SJSA1 (cell line): ENCODE measurements at regions not wholly inside any gene's neighbourhood (a gene's known extent, or its start where the extent isn't known, plus 50 kb on each side); places are given as distances from the start of the nearest gene placed in this dataset.

Experiments
- DNase-seq, 2 experiments: peaks; one replicate each; pipeline ENCODE4 v3.0.0-alpha.2; 2015 to 2020; ENCODE audit warnings: low spot score in 2 of 2, low read depth in 1 of 2
- H3K27ac ChIP-seq: fragments of 250-450 bp; sonication (Bioruptor Pico); 2 replicates; pipeline ENCODE4 v1.5.1; 2020; ENCODE audit warnings: mild to moderate bottlenecking, moderate library complexity
- H3K27me3 ChIP-seq: fragments of 250-450 bp; sonication (Bioruptor Pico); replicated peaks from 2 replicates; pipeline ENCODE4 v1.5.1; 2020; ENCODE audit warnings: mild to moderate bottlenecking, moderate library complexity
- H3K36me3 ChIP-seq: fragments of 250-450 bp; sonication (Bioruptor Pico); 2 replicates; pipeline ENCODE4 v1.5.1; 2020; ENCODE audit warnings: mild to moderate bottlenecking
- H3K4me1 ChIP-seq: fragments of 250-450 bp; sonication (Bioruptor Pico); replicated peaks from 2 replicates; pipeline ENCODE4 v1.6.1; 2021; ENCODE audit warnings: mild to moderate bottlenecking
- H3K4me3 ChIP-seq: fragments of 250-450 bp; sonication (Bioruptor Pico); 2 replicates; pipeline ENCODE4 v1.5.1; 2020; ENCODE audit warnings: mild to moderate bottlenecking
- H3K9me3 ChIP-seq: fragments of 250-450 bp; sonication (Bioruptor Pico); replicated peaks from 2 replicates; pipeline ENCODE4 v1.5.1; 2020; ENCODE audit warnings: mild to moderate bottlenecking

DNA sequence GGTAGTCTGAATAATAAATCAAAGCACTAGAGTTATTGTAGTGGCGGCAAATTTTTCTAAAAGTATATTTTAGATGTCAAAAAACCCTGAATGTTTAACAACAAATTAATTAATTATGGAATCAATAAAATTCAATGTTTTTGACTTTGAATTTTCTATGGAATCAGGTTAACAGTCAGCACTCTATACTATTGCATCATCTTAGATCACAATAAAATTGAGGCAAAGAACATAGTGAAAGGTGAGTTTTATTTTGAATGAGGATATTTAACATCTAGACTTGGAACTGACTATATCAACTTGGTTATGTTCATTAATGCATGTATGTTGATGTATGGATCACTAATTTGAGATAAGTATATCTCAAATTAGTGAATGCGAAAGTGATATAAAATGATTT is 148.5 kb downstream of the TNFSF18 start:
- Histone ChIP-seq H3K4me1 (peaks cover 70% of the 10 kb centered on the region), H3K27ac (peak overlapping the region; percentile 91; the same call in 1 of the 2 replicates)

DNA sequence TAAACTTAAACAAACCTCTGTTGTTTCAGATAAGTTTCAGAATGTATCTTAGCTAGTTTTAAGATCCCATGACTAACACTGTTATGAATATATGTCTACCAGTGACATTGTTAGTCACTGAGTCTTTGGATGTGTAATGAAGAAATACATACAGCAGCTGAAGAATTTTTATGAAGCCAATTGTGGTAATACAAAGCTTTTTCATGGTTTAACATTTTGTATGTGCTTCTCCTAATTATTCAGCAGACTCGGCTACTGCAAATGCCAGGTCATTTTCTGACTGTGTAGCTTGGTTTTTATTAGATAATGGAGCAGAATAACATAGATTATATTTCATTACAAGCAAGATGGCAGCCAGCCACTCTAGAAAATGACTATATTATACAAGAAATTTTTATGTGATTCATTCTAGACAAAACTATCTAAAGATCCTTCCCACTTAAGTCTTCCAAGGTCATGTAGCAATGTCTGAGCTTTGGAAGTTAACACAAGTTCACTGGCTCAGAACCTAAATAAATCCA is 147.8 kb downstream of the TNFSF18 start:
- H3K4me1 ChIP-seq: peaks cover 70% of the 10 kb centered on the region
- H3K9me3 ChIP-seq: peaks cover 2% of the 10 kb centered on the region; the same call in 1 of the 2 replicates
- no peak overlapping the region for H3K4me3 ChIP-seq
- DNase-seq: peak in 1 of 2 experiments; percentile 53
- no peaks in the 10 kb centered on the region for H3K27me3 ChIP-seq
- peaks cover 22% of the 10 kb centered on the region for H3K36me3 ChIP-seq
- H3K27ac ChIP-seq: peak overlapping the region; percentile 91

More for the DNA sequence above, 148.5 kb downstream of the TNFSF18 start:
- DNase-seq: no peak
- Histone ChIP-seq H3K9me3 (no peaks in the 10 kb centered on the region), H3K36me3 (peaks cover 16% of the 10 kb centered on the region), H3K4me3 (no peak overlapping the region), H3K27me3 (no peaks in the 10 kb centered on the region)

DNA sequence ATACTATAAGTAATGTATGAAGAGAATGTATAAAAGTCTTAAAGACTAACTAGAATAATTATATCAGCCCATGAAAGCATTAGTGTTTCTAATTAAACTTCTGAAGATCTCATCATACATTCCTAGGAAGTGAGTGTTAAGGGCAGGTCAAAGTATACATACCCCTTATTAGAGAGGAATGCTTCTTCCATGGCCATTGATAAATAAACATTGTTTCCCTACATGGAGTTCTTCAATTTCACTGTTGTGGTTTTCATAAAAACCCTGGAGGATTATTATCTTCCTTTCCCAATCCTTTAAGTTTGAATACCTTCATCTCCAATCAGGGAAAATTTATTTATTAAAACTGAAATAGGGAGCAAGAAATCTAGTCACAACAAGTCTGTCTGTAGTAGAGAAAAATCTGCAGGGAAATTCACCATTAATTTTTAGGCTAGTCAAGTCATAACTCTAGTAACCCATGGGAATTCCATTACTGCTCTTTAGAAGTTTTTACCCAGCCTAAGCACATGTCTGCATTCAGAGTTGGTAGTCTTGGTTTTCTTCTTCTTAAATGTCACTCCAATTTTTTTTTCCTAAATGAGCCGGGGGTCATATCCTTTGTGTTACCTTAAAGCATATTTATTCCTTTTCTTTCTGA is 147.0 kb downstream of the TNFSF18 start:
- Histone ChIP-seq H3K27ac (peak overlapping the region; percentile 91), H3K9me3 (peaks cover 5% of the 10 kb centered on the region; the same call in 1 of the 2 replicates), H3K36me3 (peaks cover 24% of the 10 kb centered on the region), H3K4me3 (no peak overlapping the region), H3K4me1 (peaks cover 70% of the 10 kb centered on the region), H3K27me3 (no peaks in the 10 kb centered on the region)
- DNase-seq: peak in 1 of 2 experiments; percentile 81

DNA sequence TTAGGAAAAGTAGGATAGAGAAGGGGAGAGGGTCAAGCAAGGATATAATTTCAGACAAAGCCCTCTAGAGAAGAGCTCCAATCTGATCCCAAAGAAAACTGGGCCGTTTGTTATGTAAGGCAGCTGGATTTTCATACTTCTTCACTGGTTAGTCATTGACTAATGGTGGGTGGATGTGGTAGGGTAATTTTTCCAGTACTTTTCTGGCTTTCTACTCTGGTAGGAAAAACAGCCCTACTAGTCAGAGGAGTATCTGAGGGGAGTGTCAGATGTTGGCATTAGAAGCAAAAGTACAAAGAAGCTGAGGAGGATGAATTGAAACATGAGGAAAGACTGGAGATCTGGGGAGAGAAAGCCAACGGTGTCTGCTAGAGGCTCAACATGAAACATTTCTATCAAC is 145.3 kb downstream of the TNFSF18 start:
- DNase-seq: no peak
- peak overlapping the region; percentile 14; the same call in 1 of the 2 replicates for H3K27ac ChIP-seq
- peaks cover 5% of the 10 kb centered on the region; the same call in 1 of the 2 replicates for H3K9me3 ChIP-seq
- no peak overlapping the region for H3K4me3 ChIP-seq
- peaks cover 79% of the 10 kb centered on the region for H3K4me1 ChIP-seq
- H3K36me3 ChIP-seq: peaks cover 19% of the 10 kb centered on the region
- H3K27me3 ChIP-seq: no peaks in the 10 kb centered on the region

DNA sequence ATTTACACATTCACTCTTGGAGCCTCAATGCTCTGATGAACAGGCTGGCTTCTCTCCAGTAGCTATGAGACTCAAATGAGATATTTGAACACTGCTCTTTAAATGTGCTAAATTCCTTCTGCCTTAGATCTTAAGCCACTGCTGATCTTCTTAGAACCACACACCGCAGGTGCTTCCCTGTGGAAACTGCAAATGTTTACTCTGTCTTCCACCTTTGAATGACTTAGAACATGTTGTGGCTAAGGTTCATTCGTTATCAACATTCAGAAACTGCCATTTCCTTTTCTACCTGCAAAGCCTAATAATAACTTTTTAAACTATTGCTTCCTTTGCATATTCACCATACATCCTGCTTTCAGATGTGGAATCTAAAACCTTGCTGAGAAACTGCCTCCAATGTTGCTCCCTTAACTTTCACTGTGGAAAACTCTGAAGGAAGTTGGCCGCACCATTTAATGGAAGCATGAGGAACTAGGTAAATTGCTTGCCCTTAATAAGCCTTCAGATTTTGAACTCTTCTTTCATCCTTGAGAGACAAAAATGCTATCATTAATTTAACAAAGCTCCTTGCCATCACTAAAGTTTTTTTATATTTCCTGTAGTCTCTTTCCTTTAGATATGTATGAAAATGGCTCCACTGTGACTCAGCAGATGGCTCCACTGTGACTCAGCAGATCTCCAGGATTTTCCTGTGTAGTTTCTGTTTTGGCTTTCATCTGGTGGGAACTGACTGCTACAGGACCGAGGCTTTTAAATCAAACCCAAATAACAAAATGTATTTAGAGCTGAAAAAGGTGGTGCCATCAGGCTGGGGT is 143.8 kb downstream of the TNFSF18 start:
- H3K27me3 ChIP-seq: no peaks in the 10 kb centered on the region

DNA sequence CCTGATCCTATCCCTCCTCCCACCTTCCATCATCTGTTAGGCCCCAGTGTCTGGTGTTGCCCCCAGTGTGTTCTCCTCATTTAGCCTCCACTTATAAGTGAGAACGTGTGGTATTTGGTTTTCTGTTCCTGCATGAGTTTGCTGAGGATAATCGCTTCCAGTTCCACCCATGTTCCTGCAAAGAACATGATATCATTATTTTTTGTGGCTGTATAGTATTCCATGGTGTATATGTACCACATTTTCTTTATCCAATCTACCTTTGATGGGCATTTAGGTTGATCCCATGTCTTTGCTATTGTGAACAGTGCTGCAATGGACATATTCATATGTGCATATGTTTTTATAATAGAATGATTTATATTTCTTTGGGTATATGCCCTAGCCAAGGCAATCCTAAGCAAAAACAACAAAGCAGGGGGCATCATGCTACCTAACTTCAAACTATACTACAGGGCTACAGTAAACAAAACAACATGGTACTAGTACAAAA is 142.9 kb downstream of the TNFSF18 start:
- Histone ChIP-seq H3K9me3 (peaks cover 9% of the 10 kb centered on the region), H3K36me3 (peaks cover 20% of the 10 kb centered on the region), H3K27ac (peak overlapping the region; percentile 95), H3K27me3 (no peaks in the 10 kb centered on the region), H3K4me3 (no peak overlapping the region), H3K4me1 (peaks cover 79% of the 10 kb centered on the region)
- no peak for DNase-seq

More for the DNA sequence above, 143.8 kb downstream of the TNFSF18 start:
- H3K36me3 ChIP-seq: peaks cover 18% of the 10 kb centered on the region
- peaks cover 84% of the 10 kb centered on the region for H3K4me1 ChIP-seq
- H3K9me3 ChIP-seq: peaks cover 5% of the 10 kb centered on the region; the same call in 1 of the 2 replicates
- H3K27ac ChIP-seq: peak overlapping the region; percentile 95
- H3K4me3 ChIP-seq: no peak overlapping the region
- peak; percentile 64 to 78 for DNase-seq

DNA sequence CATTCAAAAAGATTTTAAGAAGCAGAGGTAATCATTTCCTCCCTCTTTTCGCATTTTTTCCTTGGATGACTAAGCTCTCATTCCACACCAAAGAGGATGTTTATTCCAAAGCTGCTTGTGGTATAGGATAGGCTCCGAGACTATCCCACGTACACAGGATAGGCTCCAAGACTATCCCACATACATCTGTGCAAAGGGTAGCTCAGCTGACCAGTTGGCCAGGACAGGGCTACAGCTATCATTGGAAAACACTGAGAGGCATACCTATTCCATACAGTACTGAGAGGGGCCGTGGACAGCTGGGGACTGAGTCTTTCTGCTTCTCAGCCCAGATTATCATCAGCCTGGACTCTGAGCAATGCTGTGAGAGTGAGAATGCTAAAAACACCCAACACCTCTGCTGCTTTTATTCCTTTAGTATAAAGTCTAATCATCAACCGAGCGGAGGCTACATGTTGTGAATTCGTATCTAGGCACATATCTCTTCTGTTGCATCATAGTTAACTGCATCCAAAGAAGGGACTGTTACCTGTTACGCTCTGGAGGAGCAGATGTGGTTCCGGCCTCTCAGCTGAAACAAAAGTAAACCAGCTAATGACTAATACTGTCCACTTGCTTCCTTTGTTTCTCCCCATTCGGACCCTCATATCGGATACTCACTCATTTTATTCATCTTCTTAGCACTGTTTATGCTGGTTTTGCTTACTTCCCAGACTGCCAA is 141.0 kb downstream of the TNFSF18 start:
- Histone ChIP-seq H3K27ac (peak overlapping the region; percentile 95), H3K4me1 (peaks cover 67% of the 10 kb centered on the region), H3K4me3 (peak overlapping the region; percentile 15), H3K9me3 (peaks cover 12% of the 10 kb centered on the region), H3K36me3 (peaks cover 25% of the 10 kb centered on the region), H3K27me3 (no peaks in the 10 kb centered on the region)
- DNase-seq: peak; percentile 87 to 98

DNA sequence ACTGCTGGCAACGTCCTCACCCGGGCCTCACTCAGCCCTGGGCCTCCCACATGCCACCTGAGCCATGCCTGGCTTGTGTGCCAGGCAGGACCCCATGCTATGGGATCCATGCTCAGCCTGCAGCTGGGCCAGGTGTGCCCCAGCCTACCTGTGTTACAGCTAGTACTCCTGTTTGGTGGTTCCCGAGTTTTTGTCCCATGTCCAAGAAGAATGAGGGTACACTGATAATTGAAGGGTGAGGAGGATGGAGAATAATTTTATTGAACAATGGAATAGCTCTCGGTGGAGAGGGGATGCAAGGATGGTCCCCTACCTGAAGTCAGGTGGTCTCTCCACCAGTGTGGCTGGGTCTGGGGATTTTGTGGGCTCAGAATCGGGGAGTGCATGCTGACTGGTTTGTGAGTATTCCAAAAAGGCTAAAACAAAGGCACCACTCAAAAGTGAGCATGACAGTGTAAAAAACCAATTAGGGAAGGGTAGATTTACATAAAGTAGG is 137.9 kb downstream of the TNFSF18 start:
- Histone ChIP-seq H3K4me1 (peaks cover 67% of the 10 kb centered on the region), H3K27ac (no peak overlapping the region), H3K4me3 (no peak overlapping the region), H3K36me3 (peaks cover 17% of the 10 kb centered on the region), H3K9me3 (peaks cover 10% of the 10 kb centered on the region), H3K27me3 (no peaks in the 10 kb centered on the region)
- DNase-seq: no peak

DNA sequence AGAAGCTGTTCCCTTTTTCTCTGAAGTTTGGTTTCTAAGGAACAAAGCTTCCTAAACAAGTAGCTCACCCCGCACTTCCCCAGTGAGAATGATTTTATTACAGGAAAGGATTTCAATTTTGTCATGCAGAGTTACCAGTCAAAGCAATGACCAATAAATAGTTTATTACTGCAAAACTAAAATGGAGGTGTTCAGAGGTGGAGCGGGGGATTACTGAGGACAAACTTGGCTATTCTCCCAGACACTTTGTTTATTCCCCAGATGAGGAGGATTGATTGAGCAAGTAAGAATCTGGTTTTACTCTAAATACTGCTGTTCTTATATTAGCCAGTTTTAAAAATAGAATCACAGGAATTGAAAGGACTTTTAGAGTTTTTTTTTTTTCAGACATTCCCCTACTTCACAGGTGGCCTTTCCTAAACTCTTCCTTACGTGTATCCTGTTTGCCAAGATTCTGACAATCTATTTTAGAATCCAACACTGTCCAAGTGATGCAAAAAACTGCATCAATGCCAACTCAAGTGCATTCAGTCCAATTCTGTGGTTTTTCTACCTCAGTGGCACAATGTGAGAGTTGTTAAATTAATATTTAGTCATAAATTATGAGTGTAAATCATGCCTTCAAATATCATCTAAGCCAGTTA is 136.1 kb downstream of the TNFSF18 start:
- Histone ChIP-seq H3K36me3 (peaks cover 19% of the 10 kb centered on the region), H3K4me3 (no peak overlapping the region), H3K9me3 (peaks cover 6% of the 10 kb centered on the region; the same call in 1 of the 2 replicates), H3K27ac (peak overlapping the region; percentile 90), H3K27me3 (no peaks in the 10 kb centered on the region), H3K4me1 (peaks cover 69% of the 10 kb centered on the region)
- no peak for DNase-seq

DNA sequence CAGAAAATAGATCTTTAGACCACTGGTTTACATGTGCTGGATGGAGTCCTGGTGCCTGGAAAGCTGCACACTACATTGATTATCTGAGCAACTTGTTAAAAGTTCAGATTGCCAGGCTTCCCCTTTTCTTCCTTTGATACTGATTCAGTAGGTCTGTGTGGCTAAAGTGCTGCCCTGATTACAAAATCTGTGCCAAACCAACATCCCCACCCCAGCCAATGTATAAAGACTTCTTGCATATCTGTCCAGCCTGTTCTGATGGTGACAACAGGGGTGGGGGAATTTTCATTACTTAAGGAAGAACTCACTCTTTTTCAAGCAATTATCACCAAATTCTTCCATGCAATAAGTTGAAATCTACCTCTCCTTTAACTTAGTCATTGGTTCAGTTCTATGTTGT is 135.5 kb downstream of the TNFSF18 start:
- Histone ChIP-seq H3K27me3 (no peaks in the 10 kb centered on the region), H3K4me1 (peaks cover 65% of the 10 kb centered on the region), H3K4me3 (no peak overlapping the region), H3K36me3 (peaks cover 23% of the 10 kb centered on the region), H3K9me3 (peaks cover 6% of the 10 kb centered on the region; the same call in 1 of the 2 replicates), H3K27ac (peak overlapping the region; percentile 90)
- no peak for DNase-seq

DNA sequence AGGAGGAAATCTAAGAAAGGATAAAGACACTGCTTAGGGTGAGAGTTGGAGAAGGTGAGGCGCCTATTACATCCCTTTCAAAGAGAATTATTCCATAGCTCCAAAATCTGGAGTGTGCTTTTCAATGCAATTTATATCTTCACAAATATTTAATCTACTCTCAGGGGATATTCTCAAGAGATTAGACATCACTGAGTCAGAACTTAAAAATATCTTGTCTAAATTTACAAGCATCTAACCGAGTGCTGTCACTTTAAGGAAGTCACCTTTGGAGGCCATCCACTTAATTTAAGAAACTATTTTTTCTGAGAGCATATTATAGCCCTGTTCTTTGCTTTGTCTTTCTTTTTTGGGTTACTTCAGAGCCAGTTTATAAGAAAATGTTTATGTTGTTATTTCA is 134.6 kb downstream of the TNFSF18 start:
- Histone ChIP-seq H3K4me3 (no peak overlapping the region), H3K27me3 (no peaks in the 10 kb centered on the region), H3K36me3 (peaks cover 31% of the 10 kb centered on the region), H3K4me1 (peaks cover 58% of the 10 kb centered on the region), H3K27ac (peak overlapping the region; percentile 90), H3K9me3 (peaks cover 6% of the 10 kb centered on the region; the same call in 1 of the 2 replicates)
- DNase-seq: no peak

DNA sequence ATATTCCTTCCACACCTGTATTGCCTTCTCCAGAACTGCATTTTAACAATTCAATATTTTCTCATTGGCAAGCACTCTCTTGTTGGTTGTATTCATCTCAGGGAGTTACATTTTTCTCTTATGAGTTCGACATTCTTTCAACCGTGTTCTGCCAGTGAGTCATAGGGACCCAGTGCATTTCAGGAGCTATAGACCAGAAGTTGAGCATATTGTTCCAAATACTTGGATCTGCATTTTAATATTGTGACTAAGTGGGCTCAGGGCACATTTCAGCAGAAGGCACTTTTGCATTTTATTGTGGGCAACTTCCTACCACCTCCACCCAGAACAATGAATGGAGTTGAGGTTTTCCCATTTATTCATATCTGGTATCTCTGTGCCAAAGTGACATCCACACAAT is 132.8 kb downstream of the TNFSF18 start:
- peaks cover 28% of the 10 kb centered on the region for H3K36me3 ChIP-seq
- H3K27ac ChIP-seq: peak overlapping the region; percentile 90
- peak; percentile 87 to 92 for DNase-seq
- peaks cover 58% of the 10 kb centered on the region for H3K4me1 ChIP-seq
- no peaks in the 10 kb centered on the region for H3K27me3 ChIP-seq
- H3K4me3 ChIP-seq: no peak overlapping the region
- H3K9me3 ChIP-seq: 0 out of 2 replicates have a peak, but pooled peaks cover 2% of the 10 kb centered on the region

DNA sequence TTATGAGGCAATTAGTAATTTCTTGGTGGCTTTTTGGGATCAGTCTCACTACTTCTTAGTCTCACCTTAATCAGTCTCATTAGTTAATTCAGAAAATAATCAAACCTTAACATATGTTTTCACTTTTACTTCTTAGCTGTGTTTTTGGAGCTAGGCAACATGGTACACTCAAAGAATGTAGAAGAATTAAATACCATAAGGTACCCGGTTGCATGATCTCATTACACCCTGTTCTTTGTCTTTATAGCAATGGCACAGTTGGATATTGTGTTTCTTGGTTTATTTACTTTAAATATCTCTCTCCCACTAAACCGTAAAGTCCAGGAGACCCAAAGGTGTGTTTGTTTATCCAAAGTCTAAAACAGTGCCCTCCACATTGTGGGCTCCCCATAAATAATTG is 132.3 kb downstream of the TNFSF18 start:
- peaks cover 58% of the 10 kb centered on the region for H3K4me1 ChIP-seq
- H3K27ac ChIP-seq: peak overlapping the region; percentile 90
- H3K27me3 ChIP-seq: no peaks in the 10 kb centered on the region
- no peak overlapping the region for H3K4me3 ChIP-seq
- H3K36me3 ChIP-seq: peaks cover 25% of the 10 kb centered on the region
- no peak for DNase-seq
- no peaks in the 10 kb centered on the region for H3K9me3 ChIP-seq
